ENCODE measurements at regions not wholly inside any gene's neighbourhood (a gene's known extent, or its start where the extent isn't known, plus 50 kb on each side); places are given as distances from the start of the nearest gene placed in this dataset.

- TF ChIP-seq ZNF518A (tag by site-specific recombination; conservative IDR thresholded peaks at IDR 0.05; ENCODE audit: low read depth) = no peak
- no peak for TF ChIP-seq ZFP37 (tag by site-specific recombination; IDR thresholded peaks at IDR 0.05)
- TF ChIP-seq ZNF133 (tag by site-specific recombination; IDR thresholded peaks at IDR 0.05) = no peak
- TF ChIP-seq ZNF324 (tag by site-specific recombination; IDR thresholded peaks at IDR 0.05) = no peak
- TF ChIP-seq ZNF629 (tag by site-specific recombination; IDR thresholded peaks at IDR 0.05) = no peak
These were observed 305.5 kb downstream of the RAB28 start (continued) for GRCh38 chr4:13178621-13179020.

- POLR2A ChIA-PET = no interaction called here
- TF ChIP-seq FEZF1 (tag by site-specific recombination; IDR thresholded peaks at IDR 0.05) (peak; percentile 91), TCF7L2 (IDR thresholded peaks at IDR 0.05; ENCODE audit: borderline replicate concordance, low read depth, low read length) (peak; percentile 53; the same call in 1 of the 2 replicates), ZXDB (tag by site-specific recombination; IDR thresholded peaks at IDR 0.05) (no peak), ZNF692 (tag by site-specific recombination; IDR thresholded peaks at IDR 0.05) (peak; percentile 92), TRIM28 (IDR thresholded peaks at IDR 0.05; ENCODE audit: borderline replicate concordance, low read length) (peak; percentile 60; the same call in 1 of the 2 replicates), BCL6B (tag by site-specific recombination; IDR thresholded peaks at IDR 0.05) (no peak), SP7 (tag by site-specific recombination; IDR thresholded peaks at IDR 0.05) (peak; percentile 55; the same call in 1 of the 2 replicates), ZNF645 (tag by site-specific recombination; IDR thresholded peaks at IDR 0.05) (no peak), ZFP69B (tag by site-specific recombination; IDR thresholded peaks at IDR 0.05) (peak; percentile 89), ZNF585B (tag by site-specific recombination; IDR thresholded peaks at IDR 0.05) (peak; percentile 61)
- H3K4me3 ChIP-seq (ENCODE audit: low read depth, low read length) = no peak overlapping the region
- no peak overlapping the region for H3K27ac ChIP-seq (ENCODE audit: extremely low read depth, low read depth, low read length)
- no peaks in the 10 kb centered on the region for H3K36me3 ChIP-seq (ENCODE audit: control insufficient read depth in 2 of 2, insufficient read depth in 1 of 2, low read length in 2 of 2)
- H3K4me1 ChIP-seq (ENCODE audit: control insufficient read depth, insufficient read depth, low read length) = no peaks in the 10 kb centered on the region
- CTCF ChIA-PET = no interaction called here
- H3K9me3 ChIP-seq (ENCODE audit: control insufficient read depth, insufficient read depth, low read depth, low read length) = no peaks in the 10 kb centered on the region
These were observed 307.4 kb downstream of the RAB28 start for GRCh38 chr4:13176741-13177142.

- Histone ChIP-seq H3K4me1 (ENCODE audit: control insufficient read depth, insufficient read depth, low read length) (no peaks in the 10 kb centered on the region), H3K9me3 (ENCODE audit: control insufficient read depth, insufficient read depth, low read depth, low read length) (no peaks in the 10 kb centered on the region), H3K36me3 (ENCODE audit: control insufficient read depth in 2 of 2, insufficient read depth in 1 of 2, low read length in 2 of 2) (no peaks in the 10 kb centered on the region), H3K27ac (ENCODE audit: extremely low read depth, low read depth, low read length) (no peak overlapping the region), H3K4me3 (ENCODE audit: low read depth, low read length) (no peak overlapping the region)
- ChIA-PET CTCF (no interaction called here), POLR2A (no interaction called here)
- TF ChIP-seq ZNF366 (tag by site-specific recombination; conservative IDR thresholded peaks at IDR 0.05) (no peak), ZNF521 (tag by site-specific recombination; IDR thresholded peaks at IDR 0.05) (no peak), ZNF692 (tag by site-specific recombination; IDR thresholded peaks at IDR 0.05) (no peak), ZSCAN23 (tag by site-specific recombination; IDR thresholded peaks at IDR 0.05) (no peak), ZBTB17 (tag by site-specific recombination; IDR thresholded peaks at IDR 0.05) (no peak), ZNF10 (tag by site-specific recombination; IDR thresholded peaks at IDR 0.05) (no peak), TSHZ1 (tag by site-specific recombination; IDR thresholded peaks at IDR 0.05; ENCODE audit: borderline replicate concordance) (no peak)
These were observed 309.2 kb downstream of the RAB28 start for GRCh38 chr4:13174926-13175325.
